Suppressor macrophage treated with lipopolysaccharide for 1 hour (primary cell): ENCODE measurements at regions not wholly inside any gene's neighbourhood (a gene's known extent, or its start where the extent isn't known, plus 50 kb on each side); places are given as distances from the start of the nearest gene placed in this dataset.

Source experiments
- DNase-seq, 3 donors: peaks; one replicate each; pipeline ENCODE4 v3.0.0-alpha.2; 2020 to 2022

DNA sequence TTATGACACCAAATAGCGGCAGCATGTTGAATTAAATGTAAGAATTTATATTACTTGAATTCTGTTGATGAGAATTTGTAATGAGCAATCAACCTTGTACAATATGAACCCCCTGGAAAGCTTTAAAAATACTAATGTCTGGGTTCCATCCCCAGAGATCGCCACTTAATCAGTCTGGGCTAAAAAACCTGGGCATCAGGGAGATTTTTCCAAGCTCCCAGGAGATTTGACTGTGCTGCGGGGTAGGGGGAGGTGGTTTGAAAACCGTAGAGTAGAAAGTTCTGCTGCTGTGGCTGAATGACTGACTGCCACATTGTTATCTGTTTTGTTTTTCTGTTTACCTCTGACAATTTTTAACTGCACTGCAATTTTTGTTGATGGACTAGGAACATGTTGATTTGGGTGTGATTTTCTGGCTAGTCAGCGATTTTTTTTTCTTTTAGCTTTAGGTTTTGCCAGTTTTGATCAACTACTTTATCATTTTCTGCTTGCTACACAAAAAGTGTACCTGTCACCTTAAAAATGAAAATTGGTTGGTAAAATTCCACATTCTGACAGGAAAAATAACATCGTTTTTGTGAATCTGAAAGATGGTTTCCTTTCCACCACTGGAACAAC, 79.3 kb downstream of the PCTP start:
- no peak for DNase-seq

DNA sequence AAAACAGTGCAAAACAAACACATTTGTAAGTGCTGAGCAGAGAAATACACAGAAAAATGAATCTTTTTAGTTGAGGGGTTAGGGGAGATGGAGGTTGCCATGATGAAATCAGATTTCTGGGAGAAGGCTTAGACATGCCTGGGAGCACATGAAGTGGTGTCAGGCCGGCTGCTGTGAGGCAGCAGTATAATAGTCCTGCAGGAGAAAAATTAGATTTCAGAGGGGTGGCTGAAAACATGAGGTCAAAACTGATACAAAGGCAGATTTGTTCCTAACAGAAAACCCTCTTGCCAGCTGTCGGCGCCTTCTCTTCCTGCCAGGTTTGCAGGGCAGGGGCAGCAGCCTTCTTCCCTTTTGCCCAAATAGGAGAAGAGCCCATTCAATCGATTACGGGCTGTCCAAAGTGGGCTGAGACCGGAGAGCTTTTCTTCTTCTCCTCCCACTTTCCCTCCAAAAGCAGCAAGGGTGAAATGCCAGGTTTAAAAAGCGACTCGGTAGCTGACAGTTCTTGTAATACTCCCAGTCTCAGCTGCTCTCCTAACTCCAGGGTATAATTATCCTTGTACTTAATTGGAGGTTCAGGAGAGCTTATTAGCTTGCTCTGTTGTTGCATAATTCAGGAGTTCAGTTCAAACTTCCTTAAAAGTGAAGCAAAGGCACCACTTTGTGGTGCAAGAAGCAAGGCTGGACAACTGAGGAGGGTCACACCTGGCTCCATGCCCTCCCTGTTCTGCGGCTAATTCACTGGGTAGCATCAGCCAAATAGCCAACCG, 80.0 kb downstream of the PCTP start:
- DNase-seq: no peak

DNA sequence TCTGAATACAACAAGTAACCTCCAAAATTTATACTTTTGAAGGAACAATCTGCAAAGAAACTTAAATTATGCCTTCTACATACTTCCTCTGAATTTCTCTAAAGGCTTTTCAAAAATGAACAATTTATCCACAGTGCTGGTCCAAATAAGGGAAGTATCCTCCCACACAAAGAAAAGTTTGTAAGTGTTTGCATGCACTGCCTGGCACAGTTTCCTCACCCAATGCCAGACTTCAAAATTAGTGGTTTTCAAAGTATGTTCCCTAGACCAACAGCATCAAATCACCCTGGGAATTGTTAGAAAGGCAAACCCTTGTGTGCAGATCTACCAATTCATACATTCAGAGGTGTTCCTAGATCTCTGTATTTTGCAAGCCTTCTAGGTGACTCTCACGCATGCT, 82.5 kb downstream of the PCTP start:
- DNase-seq: peak; percentile 36 to 69 (median 61)

DNA sequence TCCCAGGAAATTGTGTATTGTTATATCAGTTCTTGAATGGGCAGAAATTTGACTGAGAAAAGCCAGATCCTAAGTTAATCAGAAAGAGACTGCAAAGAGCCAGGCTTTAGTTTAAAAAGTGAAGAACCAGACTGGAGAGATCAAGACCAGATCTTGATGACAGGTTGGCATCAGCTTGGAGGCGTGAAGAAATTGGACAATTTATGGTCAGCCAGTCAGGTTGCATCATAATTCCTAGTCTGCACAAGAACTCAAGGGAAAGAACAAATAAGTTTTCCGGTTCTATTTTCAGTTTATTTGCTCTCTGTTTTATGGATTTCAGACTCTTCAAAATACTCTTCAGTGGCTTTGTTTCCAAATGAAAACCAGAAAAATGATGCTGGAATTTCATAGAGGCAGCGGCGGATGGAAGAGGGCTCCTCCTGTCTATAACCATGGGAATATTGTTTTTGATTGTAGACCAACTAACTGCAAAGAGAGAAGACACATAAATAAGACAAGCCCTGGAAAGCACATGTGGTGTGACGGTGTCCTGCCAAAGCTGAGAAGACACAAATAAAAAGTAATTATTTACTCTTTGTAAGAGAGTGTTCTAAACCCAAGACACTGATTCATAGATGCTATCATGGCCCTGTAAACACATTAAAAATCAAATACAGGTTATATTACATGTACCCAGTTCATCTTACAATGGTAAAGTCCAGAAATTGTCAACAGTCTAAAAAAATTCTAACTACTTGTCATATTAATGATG, 91.7 kb downstream of the PCTP start:
- DNase-seq: no peak

DNA sequence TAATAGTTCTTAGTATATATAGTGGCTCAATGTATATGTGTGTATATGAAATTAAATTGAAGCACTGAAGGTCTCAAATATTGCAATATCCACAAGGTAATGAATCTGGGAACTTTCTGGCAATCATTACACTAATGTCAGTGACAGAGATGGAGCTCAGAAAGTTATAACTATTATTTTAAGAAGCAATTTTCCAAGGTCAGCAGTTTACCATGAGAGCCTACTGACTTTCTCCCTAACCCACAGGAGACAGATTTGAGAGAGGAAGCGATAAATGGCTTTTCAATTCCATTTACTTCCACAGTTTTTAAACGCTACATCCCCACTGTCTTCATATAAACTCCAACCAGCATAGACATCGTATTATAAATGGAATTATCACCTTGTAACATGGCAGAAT, 92.9 kb downstream of the PCTP start:
- DNase-seq: no peak

DNA sequence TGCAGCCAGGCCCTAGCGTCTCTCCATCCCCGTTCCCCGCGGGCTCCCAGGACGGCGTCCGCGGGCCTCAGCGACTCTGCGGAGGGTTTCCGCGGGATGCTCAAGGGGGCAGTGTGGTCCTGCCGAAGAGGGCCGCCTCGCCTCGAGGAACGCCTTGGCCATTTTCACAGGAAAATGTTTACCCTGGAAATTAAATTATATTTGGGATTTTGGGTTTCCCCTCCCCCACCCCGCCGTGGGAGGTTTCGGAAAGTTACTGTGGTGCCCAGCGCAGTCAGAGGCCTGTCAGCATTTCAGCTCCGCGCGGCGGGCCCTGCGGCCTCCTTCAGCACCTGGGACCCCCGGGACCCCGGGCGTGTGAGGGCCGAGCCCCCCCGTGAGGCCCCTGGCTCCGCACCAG, 94.5 kb downstream of the PCTP start:
- peak; percentile 23 to 62 (median 44) for DNase-seq

DNA sequence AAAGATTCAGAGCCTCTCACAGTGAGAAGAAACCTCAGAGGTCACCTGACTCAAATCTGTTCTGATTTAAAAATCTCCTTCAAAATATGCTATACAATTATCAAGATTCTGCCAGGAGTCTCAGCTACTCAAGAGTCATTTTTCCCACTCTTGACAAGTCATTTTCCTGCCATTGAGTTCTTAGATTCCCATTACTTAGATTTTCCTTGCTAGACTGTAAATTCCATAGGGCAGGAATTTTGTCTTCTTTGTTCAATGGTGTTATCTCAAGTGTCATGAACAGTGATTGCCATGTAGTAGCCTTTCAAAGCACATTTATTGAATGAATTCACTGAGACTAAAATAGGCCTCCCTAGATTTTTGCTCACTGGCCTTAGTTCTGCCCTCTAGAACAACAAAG, 95.9 kb downstream of the PCTP start:
- DNase-seq: no peak

DNA sequence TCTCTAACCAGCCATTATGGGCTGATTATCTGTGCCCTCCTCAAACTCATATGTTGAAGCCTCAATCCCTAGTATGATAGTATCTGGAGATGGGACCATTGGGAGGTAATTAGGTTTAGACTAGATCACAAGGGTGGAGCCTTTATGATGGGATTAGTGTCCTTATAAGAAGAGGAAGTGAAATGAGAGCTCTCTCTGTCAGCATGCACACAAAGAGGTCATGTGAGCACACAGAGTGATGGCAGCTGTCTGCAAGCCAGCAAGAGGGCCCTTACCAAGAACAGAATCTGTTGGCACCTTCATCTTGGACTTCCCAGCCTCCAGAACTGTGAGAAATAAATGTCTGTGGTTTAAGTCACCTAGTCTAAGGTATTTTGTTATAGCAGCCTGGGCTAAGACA, 101.9 kb downstream of the PCTP start:
- peak in 1 of 3 donors; percentile 8 for DNase-seq

DNA sequence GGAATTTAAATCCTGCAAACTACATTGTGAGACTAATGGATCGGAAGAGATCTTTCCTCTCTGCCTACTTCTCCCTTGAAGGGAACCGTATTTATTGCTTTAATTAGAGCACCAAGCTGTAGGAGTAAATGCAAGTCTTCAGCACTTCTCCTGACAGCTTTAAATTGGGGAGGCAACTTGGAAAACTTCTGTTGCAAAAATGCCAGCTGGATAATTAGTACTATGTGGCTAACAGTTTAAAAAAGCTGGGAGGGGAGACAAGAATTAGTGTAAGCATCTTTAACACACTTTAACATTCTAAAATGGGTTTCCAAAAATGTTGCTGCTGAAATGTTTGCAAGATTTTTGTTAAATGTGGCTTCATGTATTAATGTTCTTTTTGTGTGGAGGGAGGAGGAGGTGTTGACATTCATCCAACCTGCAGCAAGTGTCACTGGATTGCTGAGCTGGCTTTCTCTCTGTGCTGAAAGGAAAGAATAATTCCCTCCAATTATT, 108.5 kb downstream of the PCTP start:
- DNase-seq: no peak

DNA sequence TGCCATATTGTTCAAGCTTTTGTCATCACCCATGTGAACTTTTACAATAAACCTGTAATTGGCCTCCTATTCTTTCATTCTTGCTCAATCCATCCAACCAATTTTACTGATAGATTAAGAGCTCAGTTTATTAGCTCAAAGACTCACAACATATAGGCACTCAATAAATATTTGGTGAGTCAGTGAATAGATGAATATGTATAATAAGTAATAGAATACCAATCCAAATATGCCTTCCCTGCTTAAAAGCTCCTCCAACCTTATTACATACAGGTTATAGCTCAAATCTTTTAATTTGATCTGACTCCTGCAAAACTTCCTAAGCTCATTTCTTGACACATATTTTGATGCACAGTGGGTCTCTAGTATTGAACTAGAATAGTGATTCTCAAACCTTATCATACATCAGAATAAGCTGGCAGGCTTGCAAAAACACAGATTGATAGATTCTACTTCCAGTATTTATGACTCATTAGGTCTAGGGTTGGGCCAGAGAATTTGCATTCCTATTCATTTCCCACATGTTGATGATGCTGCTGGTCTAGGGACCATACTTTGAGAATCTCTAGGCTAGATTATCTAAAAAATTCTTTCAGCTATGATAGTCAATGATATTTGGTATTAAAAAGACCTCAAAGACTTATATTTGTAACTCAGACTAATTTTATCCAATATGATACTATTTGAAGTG, 114.4 kb downstream of the PCTP start:
- DNase-seq: no peak

DNA sequence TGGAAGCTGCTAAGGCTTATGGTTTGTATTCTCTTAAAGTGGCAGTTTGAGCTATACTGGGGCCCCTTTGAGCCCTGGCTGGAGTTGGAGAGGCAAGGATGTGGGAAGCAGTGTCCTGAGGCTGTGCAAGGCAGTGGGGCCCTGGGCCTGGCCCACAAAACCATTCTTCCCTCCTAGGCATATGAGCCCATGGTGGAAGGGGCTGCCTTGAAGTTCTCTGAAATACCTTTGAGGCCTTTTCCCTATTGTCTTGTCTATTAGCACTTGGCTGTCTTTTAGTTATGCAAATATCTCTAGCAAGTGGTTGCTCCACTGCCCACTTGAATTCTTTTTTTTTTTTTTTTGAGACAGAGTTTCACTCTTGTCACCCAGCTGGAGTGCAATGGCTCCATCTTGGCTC, 119.2 kb downstream of the PCTP start:
- no peak for DNase-seq

DNA sequence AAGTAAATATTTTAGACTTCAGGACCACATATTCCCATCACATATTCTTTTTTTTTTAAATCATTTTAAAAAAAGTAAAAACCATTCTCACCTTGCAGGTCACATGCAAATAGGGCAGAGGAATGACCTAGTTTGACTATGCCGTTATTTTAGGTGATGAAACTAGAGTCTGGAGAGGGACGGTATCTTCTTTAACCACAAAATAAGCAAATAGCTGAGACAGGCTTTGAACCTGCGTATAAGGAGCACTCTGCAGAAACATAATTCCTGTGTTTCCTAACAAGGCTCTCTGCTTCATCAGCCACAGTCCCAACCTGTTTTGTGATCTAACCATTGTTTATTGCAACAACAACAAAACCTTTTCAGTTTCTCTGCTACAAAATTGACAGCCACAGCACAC, 121.5 kb downstream of the PCTP start:
- no peak for DNase-seq

DNA sequence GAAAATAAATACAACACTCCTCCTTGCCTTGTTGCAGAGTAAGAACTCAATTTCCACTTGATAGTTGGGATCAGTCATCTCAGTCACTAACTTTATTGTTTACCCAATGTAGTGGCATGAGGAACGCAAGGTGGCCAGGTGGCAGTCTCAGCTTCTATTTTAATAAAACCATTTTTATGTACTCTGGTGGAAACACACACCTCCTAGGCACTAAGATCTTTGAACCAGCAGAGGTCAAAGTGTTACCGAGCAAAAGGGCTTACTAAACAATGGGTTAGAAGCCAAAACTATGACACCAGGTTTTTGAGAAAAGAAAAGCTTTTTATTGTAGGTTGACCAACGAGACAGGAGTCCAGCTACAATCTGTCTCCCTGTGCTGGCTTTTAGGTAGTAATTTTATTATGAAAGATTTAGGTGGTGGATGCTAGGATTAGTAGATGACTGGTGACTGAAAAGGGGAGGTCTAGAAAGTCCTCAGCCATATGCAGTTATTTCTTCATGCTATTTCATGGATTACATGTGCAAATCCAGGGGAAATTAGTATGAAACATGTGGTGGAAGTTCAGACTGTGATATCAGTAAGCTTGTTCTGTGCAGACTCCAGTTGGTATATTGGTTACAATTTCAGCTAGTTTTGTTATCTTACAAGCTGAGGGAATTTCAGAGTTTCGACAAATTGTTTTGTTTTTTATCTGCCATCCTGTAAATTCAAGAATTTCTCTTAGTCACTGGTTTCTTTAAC, 122.3 kb downstream of the PCTP start:
- DNase-seq: no peak

DNA sequence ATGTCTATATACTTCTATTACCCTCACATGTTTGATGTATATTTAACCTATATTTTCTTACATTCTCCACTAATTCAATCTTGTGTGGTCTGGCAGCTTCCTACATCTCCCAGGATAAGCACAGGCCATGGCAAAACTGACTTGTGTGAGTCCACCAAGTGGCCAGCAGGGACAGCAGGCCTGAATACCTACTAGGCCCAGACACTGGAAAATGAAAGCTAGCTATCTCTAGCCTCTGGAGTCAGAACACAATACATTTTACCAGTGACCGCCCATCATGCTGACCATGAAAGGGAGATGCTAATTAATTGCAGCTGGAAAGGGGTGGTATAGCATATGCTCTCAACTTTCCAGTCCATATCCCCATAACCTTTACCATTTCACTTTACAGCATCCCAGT, 132.3 kb downstream of the PCTP start:
- no peak for DNase-seq

DNA sequence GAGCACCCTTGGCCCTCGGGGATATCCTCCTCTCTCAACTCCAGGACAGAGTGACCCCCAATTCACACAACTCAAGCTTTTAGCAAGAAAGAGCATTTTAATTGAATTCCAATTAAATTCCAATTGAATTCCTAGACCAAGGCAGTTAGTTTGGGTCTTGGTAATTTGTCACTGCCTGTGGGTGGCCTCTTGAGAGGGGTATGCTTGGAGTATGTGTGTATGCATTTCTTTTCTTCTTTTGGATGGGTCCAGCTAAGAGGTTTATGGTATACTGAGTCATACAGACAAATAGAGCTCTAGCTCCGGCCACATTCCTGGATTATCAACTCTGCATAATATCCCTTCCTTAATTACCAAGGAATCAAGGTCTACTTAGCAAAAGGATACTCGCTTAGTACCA, 136.7 kb downstream of the PCTP start:
- DNase-seq: no peak

DNA sequence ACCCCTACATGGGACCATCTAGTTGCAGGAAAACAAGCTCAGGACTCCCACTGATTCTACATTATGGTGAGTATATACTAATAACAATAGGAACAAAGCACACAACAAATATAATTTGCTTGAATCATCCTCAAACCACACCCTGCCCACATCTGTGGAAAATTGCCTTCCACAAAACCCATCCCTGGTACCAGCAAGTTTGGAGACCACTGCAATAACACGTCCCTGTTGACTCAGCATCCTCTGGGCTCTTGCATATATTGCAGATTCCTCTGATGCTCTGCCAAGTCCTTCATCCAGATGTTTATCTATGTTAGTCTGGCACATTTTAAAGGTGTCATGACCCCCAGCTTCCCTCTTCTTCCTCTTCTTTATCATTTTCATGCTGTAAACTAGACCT, 138.4 kb downstream of the PCTP start:
- DNase-seq: no peak

DNA sequence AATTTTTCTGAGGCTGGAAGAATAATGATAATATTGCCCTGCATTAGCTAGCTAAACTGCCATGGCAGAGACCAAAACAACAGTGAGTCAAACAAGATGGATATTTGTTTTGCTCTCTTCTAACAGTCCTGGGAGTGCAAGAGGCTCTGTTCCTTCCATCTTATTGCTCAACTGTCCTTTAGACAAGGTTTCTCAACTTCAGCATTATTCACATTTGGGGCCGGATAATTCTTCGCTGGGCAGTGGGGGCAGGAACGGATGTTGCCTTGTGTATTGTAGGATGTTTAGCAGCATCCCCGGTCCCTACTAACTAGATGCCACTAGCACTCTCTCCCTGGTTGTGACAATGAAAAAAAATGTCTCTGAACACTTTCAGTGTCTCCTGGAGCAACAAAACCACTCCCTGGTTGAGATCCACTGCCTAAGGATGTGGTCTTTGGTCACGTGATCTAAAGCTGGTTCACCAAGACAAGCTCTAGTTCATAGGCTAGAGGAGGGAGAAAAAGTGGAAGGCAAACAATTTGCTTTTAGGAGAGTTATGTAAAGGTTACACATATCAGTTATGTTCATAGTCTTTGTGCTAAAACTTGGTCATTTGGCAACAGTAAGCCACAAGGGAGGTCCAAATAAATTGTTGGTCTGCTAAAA, 144.4 kb downstream of the PCTP start:
- DNase-seq: no peak

DNA sequence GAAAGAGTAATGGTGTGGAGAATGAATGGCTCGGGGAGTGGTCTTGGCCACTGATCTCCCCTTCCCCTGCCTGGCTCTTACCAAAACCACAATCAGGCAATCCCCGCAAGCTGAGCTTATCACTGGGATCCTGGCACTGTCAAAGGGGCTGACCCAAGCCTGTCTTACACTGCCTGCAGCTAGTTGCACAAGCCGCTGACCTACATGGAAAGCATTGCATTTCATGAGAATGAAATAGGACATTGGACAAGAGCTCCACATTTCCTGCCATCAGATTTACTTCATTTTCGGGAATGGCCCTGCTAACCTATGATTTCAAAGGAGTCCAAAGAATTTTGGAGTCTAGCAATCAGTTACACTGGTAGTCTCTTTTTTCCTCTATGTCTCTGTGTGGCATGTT, 146.4 kb downstream of the PCTP start:
- DNase-seq: no peak

DNA sequence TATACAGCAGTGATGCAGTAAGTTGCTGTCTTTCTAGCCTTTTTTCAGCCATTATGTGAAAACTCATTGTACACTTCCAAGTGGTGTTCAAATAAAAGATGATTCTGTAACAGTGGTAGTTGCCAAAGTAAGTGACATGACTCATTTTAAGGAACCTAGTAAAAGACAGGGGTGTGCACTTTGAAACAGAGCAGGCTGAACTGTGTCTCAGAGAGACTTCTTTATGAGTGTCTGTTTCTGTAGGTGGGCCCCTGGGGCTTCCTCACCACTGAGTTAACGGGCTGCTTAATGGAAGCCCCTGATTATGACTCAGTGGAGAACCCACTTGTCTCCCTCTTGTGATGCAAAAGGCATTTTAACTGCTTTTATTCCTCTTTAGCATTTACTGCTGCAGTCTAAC, 147.3 kb downstream of the PCTP start:
- peak in 1 of 3 donors; percentile 12 for DNase-seq

DNA sequence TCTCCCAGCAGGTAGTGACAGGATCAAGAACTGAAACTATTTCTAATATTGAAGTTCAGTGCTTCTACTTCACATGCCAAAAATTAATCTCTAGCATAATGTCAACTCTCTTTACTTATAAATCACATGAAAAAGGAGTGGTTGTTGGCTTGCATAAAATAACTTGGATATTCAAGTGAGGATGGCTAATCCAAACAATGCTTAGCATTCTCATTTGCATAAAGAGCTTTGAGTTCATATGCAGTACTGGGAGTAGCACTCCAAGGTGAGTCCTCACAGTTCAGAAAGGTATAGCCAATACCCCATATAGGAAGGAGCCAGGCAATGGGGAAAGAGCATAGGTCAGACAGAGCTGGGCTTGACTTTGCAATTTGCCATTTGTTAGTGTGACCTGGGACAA, 149.3 kb downstream of the PCTP start:
- DNase-seq: no peak

DNA sequence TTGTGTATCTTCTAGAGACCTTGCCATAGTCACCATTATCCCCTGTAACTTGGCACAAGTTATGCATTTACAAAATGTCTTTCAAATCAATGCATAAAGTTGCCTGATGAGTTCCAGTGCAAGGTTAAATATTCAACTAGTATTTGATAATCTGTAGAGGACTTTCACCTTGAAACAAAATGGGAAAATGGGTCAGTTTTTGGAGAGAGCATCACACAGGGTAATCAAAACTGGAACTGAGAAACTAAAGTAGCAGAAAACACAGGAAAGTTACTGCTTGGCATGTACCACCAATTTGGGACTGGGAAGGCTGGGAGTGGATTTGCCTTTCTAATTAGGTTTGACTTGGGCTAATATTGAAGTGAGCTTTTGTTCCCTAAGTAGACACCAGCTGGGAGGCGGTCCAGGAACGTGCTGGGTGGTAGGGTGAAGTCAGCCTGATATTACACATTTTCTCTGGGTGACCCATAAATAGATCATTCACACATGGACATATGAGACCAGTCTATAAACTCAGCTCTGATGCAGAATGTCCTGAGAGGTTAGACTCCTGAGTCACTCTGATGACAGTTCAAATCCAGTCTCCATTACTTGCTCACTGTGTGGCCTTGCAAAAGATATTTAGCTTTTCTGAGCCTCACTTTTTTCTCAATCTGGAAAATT, 152.3 kb downstream of the PCTP start:
- DNase-seq: no peak

DNA sequence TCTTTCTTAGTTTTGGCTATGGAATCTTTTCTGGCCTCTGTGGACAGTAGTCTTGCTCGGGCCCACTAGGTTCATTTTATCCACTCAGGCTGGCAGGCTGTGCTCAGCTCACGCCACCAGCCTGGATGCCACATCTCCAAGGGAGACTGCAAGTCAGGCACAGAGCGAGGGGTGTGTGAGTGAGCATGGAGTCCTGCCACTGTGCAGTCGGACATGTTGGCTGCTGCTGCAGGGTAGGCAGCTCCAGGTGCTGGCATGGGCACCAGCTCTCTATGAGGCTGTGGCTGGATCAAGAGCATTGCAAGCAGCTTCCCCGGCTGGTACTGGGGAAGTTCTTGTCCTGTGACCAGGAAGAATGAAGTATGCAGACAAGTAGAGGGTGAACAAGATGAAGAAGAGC, 158.9 kb downstream of the PCTP start:
- no peak for DNase-seq
